A204.1 (cell line): ENCODE measurements at regions not wholly inside any gene's neighbourhood (a gene's known extent, or its start where the extent isn't known, plus 50 kb on each side); places are given as distances from the start of the nearest gene placed in this dataset.

ENCODE experiments used
- FAIRE-seq: peaks from 2 replicates; lab custom pipeline; 2012; peaks lifted over from hg19 to GRCh38; lab: Jason Lieb, UNC

DNA sequence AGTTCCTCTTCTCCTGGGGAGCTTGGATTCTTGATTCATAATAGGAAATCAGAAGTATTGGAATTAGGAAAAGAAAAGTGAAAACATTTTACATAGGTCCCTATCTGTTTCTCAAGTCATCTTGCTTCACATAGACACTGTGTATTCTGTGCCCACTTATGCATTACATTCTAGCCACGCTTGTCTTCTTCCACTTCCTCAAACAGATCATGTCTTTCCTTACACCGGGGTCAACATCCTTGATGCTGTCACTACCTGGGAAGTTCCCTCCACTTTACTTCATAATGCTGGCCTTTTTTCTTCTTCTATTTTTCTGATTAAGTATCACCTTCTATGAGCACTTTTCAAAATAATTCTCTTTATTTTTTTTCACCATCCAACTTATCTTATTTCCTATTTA lies 606.4 kb upstream of the CDH8 start:
- FAIRE-seq, result no peak

- FAIRE-seq, result no peak
These were observed 603.7 kb upstream of the CDH8 start for GRCh38 chr16:62639890-62640289.

DNA sequence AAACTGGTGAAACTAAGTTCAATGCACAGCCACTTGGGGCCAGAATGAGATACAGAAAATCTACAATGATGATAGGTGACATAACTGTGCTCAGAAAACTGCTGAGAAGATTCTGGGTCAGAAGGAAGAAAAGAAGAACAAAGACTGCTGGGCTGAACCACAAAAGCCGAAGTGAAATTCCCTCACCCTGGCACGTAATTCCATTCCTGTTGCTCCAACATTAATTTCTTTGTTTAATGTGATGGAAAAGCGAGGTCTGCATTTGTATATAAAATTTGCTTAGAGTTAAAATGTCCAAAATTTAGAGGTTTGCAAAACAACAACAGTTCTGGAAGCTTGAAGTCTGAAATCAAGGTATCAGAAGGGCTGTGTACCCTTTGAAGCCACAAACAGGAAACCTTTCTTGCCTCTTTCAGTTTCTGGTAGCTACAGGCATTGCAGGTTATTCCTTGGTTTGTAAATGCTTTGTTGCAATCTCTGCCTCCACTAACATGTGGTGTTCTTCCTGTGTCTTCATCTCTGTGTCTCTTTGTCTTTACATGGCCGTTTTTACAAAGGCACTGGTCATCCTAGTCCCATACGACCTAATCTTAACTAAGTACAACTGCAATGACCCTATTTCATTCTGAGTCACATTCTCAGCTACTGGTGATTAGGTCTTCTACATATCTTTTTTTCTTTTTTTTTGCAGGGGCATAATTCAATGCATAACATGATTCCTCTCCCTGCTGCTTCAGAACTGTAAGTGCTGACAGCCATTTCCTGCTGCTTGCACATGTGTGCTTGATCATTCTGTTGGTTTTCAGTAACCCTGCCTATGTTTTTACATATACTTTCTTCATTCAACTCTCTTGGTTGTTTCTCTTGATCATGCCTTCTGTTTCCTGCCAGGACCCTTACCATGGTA lies 603.0 kb upstream of the CDH8 start:
- no peak for FAIRE-seq

- no peak for FAIRE-seq
These were observed 602.2 kb upstream of the CDH8 start for GRCh38 chr16:62638324-62638911.

GRCh38 chr16:62625326-62625725 lies 589.1 kb upstream of the CDH8 start:
- FAIRE-seq, result no peak

DNA sequence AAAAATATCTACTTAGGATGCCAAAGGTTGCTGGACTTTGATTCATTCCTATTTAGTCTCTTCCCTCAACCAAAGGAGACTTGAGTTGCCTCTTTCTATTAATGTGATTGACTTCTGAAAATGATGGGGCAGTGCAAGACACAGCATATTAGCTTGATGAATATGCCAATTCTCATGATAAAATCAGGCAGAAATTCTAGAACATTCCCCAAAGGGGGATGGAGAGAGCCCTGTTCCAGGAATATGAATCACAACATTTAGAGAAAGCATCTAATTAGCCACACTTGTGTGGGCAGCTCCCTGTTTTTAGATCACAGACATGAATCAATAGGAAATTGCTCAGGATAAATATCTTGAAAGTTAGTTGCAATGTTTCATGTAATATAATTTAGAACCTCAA lies 584.0 kb upstream of the CDH8 start:
- FAIRE-seq, result no peak

GRCh38 chr16:62615526-62615925 lies 579.3 kb upstream of the CDH8 start:
- FAIRE-seq, result no peak

GRCh38 chr16:62610291-62610690 lies 574.1 kb upstream of the CDH8 start:
- no peak for FAIRE-seq

- FAIRE-seq, result no peak
These were observed 566.6 kb upstream of the CDH8 start for GRCh38 chr16:62602790-62603189.

- FAIRE-seq, result no peak
These were observed 561.6 kb upstream of the CDH8 start for GRCh38 chr16:62597875-62598274.

- FAIRE-seq, result no peak
These were observed 560.3 kb upstream of the CDH8 start for GRCh38 chr16:62596584-62596983.

DNA sequence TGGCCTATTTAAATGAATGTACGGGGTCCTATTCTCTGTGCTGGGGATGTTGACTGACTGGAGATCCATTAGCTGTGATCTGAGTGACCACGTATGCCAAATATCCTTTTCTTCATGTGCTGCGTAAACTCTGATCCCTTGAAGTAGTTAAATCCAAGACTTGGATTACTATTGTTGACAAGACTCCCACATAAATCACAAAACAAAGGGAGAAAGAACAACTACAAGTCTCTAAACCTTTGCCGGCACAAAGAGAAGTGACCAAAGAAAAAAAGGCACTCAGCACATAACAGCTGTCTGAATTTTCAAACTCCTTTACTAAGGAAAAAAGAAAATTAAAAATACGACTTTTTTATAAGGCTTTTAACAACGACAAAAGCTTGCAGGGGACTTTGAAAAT lies 559.9 kb upstream of the CDH8 start:
- FAIRE-seq, result no peak

- FAIRE-seq, result no peak
These were observed 550.1 kb upstream of the CDH8 start for GRCh38 chr16:62586128-62586862.

GRCh38 chr16:62585041-62585545 lies 548.9 kb upstream of the CDH8 start:
- no peak for FAIRE-seq

DNA sequence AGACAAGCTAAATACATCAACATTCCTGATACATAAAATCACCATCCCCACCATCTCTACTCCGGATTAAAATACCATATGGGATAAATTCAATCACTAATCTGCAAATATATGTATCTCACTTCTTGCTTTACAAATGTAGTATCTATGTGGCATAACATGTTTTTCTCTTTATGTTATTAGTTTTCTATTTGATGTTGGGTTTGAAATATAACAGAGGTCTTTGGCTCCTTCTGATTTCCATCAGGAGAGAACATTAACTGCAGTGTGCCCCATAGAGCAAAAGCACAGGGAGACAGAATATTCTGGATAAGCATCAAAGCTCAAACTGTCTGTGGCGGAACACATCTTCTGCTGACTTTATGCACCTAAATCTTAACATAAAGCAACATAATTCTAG lies 547.2 kb upstream of the CDH8 start:
- no peak for FAIRE-seq

DNA sequence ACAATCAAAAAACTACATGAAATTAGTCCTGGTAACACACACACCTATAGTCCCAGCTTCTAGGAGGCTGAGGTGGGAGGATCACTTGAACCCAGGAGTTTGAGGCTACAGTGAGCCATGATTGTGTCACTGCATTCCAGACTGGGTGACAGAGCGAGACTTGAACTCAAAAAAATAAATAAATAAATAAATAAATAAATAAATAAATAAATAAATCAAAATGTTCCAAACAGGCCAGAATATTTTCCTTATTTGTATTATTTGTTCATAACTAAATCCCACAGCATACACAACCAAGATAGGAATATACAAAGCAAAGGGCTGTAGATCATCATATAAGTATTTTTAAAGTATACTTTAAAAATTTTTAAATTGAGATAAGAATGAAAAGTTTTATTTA lies 537.2 kb upstream of the CDH8 start:
- FAIRE-seq, result no peak

GRCh38 chr16:62568926-62569325 lies 532.7 kb upstream of the CDH8 start:
- no peak for FAIRE-seq

GRCh38 chr16:62565706-62566105 lies 529.5 kb upstream of the CDH8 start:
- no peak for FAIRE-seq

DNA sequence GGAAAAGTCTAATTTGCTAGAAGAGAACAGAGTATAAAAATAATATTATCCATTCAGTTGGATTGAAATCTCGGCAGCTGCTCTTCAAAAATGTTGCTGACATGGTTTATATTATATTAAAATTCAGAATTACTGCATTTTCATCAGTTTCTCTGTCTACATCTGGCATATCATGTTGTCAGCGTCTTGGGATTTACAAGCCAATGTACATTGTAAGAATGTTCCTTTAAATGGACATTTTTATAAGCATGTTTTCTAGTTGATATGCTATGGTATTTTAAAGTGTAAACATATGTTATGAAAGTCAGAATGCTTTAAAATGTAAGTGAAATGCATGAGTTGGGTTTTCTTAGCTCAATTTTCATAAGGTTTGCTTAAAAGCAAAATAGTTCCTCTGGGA lies 528.1 kb upstream of the CDH8 start:
- no peak for FAIRE-seq

- no peak for FAIRE-seq
These were observed 525.9 kb upstream of the CDH8 start for GRCh38 chr16:62562121-62562520.

DNA sequence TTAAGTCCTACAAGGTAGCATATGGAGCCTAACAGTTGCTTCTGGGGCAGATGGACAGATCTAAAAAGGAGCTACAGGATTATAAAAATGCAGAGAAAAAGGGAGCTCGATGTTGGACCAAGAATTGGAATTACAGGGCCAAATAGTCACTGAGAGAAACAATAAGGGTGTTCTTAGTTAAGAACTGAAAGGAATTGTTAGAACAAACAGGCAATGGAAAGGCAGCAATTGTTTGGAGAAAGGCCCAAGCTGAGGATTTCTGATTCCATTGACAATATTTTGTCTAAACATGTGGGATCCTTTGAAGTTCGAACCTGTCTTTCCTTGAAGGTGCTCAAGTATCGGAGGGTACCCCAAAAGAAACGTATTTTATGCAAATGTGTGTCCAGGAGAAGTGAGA lies 513.6 kb upstream of the CDH8 start:
- no peak for FAIRE-seq

DNA sequence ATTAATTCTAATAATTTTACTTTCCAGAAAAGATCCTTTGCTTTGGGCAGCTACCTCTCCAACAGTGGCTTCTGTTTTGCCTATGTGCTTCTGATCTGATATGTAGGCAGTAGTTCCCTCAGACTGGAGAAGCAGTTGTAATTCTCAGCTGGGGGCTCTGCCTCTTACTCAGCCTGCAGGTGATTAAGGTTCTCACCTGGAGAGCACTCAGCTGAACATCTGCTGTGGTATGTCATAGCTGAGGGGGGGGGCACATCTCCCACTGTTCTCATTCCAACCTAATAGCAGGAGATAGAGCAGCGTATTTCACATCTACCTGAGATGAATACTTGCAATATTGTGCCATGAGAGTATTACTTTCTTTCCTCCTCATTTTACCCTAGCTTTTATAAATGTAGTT lies 511.9 kb upstream of the CDH8 start:
- FAIRE-seq, result no peak

- no peak for FAIRE-seq
These were observed 510.5 kb upstream of the CDH8 start for GRCh38 chr16:62546701-62547100.
